Right ventricle myocardium superior (tissue), 1 donor: ENCODE measurements at regions not wholly inside any gene's neighbourhood (a gene's known extent, or its start where the extent isn't known, plus 50 kb on each side); places are given as distances from the start of the nearest gene placed in this dataset.
"Not testable (repeated sequence)": the region's sequence is repeated elsewhere in the genome, so short reads cannot be mapped to it uniquely, and the experiment has no call there.

Experiments
- ATAC-seq: fragments of 200-7000 bp; cut with Tn5 transposase; one replicate; pipeline ENCODE4 v1.9.1; 2020; ENCODE audit warnings: mild to moderate bottlenecking; ENCODE audit not compliant: poor library complexity
- DNase-seq: peaks from one replicate; pipeline ENCODE4 v3.0.0-alpha.2; 2020
- intact Hi-C: fragments of 100-400 bp; cut with DNase I; formaldehyde crosslinking; loops from one replicate; pipeline ENCODE4 v1.11.2; 2022
- donor health status: DM: no; HTN: yes; CAD: no; lungs with severe emphysema.

DNA sequence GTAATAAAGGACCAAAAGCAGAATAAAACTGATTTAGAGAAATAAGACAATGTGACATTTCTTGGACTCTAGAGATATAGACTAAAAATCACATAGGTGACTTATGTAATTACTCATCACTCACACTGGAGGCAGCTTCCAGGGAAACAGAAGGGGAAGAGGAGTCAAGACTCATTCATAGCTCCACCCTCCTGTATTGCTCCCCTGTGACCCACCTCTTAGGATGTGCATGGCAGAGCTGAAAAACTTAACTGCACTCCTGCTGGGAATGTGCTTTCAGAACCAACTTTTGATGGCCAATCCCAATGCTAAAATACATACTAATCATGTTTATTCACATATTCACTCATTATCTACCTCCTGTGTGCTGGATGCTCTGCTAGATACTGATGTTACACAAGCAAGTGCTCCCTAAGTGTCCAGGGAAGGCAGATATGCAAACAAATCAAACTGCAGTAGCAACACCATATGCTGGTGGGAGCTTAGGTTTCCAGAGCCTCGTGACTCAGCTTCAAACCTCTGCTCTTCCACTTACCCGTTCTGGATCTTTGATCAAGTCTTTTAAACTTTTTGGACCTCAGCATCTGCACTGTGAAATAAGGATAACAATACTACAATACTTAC is 316.1 kb downstream of the GALC start:
- intact Hi-C loops, result no loop called here
- ATAC-seq (no peak), DNase-seq (no peak)

DNA sequence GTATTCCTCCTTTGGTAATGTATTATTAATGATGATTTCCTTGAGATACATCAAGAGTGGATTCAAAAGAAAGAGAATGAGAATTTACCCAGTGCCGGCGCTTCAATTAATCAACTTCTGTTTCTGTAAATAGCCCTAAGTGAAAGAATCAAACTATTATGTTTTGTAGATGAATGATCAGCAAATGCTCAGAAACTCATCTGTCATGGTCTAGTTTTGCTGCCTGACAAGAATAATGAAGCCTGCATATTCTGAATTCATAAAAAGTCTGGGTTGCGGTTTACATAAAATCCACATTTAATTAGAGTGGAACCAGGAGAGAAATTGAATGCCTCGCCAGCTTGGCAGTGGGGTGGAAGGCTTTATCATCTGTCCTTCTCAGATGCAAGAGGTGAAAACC is 325.3 kb downstream of the GALC start:
- ATAC-seq, result no peak
- intact Hi-C loops, result no loop called here
- DNase-seq, result no peak

DNA sequence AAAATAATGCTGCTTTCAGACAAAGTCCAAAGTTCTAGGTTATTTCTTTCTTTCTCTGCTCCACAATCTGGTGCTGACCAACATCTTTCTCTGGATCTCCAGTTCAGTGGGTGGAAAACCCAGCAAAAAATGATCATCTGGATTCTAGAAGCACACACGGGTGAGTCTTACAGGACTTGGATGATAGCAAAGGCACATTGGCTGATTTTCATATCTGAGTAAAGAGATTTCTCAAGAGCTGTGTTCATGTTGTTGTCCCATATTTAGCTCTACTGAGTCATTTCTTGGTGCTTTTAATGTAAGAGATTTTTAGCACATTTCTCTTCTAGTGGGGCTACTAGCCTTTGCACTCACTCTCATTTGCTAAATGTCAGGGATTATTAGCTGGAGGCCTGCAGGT is 336.7 kb downstream of the GALC start:
- intact Hi-C loops, result no loop called here
- ATAC-seq, result no peak
- no peak for DNase-seq

DNA sequence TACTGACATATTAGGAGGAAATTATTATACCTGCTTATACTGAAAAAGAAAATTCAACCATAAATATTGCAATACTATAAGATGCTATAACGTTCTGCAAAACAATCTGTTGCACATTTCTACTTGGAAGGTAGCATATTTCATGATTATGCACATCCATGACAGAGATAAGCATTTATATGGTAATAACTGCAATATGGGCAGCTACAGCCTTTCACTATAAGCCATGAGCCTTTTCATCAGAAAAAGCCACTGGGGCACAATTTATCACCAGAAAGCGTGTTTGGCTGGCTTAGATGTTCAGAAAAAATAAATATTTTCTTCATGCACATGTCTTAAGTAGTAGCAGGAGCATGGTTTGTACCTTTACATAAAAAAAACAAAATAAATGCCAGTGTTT is 340.7 kb downstream of the GALC start:
- intact Hi-C loops, result no loop called here
- ATAC-seq (no peak), DNase-seq (no peak)

DNA sequence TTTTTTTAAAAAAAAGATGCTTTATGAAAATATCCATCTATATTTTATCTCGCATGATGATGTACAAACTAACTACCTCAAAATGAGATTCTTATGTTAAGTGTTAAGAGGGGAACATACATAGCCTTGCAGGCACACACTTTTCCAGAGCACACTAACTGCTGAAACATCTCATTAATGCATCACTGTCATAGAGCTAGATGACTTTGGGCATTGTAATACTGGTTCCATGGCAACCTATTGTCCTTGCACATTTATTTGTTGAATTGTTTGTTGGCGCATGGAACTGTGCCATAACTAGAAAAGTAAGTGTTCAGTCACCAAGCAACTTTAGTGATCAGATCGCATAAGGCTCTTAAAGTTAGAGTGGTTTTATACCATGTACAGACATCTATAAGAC is 348.3 kb downstream of the GALC start:
- no peak for DNase-seq
- intact Hi-C loops, result no loop called here
- no peak for ATAC-seq

DNA sequence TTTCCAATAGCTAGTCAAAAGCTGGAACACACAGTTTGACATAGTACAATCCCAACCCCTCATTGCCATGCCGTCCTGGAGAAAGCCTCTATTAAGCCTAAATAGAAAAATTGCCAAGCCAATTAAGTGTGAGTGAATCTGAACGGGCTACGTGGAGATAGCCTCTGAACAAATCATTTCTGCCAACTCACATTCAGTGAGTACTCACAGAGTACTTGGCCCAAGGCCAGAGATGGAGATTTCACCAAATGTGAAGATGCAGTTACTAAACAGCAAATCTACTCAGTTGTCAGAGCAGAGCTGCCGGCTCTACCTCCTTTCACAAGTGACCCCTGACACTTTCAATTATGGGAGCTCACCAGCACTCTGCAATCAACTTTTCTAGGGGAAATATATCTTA is 350.0 kb downstream of the GALC start:
- ATAC-seq, result no peak
- intact Hi-C loops, result no loop called here
- DNase-seq, result no peak

DNA sequence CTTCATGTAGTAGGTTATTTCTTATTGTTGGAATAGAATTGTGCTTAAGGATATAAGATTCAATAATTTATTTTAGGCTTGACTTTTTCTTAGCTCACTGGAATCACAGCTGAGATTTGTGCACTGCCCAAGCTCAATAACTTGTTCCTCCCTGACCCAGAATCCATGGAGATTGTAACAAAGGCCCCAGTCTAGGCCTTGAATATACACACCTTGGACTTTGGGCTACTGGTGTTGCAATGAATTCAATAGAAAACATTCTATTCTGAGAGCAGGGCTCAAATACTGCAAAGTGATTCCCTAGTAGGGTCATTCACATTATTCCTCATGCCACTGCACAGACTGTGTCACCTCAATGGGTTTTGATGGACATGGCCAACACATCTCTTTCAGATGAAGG is 352.4 kb downstream of the GALC start:
- DNase-seq (no peak), ATAC-seq (no peak)
- intact Hi-C loops, result no loop called here

DNA sequence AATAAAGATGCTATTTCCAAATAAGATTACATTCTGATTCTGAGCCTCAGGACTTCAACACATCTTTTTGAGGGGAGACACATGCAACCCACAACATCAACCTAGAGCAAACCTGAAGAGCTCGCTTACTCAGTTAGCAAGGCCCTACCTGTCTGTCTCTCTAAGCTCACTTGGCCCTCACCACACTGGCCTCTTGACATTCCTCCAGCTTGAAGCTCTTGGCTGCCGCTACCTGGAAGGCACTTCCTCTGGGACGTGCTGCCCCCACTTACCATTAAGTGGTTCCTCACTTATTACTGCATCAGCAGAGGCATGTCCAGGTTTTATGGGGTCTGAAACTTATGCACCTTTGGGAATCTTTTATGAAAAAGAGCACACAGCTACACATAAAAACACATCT is 354.8 kb downstream of the GALC start:
- DNase-seq, result no peak
- intact Hi-C loops, result no loop called here
- no peak for ATAC-seq

DNA sequence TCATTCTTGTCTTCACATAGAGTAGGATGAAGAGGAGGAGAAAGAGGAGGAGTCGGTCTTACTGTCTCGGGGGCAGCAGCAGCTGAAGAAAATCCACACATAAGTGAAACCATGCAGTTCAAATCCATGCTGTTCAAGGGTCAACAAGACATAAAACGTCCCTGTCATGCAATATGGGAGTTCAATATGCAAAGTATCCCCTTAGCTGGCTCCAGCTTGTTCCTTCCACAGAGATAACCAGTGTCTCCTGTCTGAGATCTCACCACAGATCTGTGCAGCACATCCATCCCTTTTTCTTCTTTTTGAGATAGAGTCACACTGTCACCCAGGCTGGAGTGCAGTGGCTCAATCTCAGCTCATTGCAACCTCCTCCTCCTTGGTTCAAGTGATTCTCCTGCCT is 357.5 kb downstream of the GALC start:
- ATAC-seq (no peak), DNase-seq (no peak)
- intact Hi-C loops, result no loop called here

DNA sequence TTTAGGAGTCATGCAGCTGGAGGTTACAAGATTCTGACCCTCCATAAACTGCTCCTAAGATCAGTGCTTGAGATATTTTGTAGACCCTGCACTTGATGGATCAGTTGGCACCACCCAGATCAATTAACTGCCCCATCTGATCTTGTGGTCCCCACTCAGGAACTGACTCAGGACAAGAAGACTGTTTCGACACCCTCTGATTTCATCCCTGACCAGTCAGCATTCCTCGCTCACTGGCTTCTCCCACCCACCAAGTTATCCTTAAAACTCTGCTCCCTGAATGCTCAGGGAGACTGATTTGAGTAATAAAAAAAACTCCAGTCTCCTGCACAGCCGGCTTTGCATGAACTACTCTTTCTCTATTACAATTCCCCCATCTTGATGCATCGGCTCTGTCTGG is 360.2 kb downstream of the GALC start:
- intact Hi-C loops, result no loop called here
- no peak for DNase-seq
- ATAC-seq, result no peak

DNA sequence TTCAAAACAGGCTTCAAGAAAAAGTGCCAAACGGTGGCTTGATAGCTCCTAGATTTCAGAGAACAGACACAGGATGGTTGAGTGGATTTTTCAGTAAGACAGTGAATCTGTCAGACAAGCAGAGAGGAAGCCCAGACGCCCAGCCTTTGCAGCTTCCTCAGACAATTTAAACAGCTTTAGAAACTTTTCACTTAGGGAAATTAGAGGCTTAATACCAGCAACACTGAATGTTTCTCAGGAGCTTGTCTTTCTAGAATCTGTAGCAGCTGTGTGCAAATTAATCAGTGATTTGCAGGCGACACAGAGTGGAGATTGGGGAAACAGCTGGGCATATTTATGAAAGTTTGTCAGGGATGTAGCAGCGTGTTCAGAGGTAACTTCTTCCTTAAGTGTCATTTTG is 362.1 kb downstream of the GALC start:
- ATAC-seq (no peak), DNase-seq (no peak)
- intact Hi-C loops, result no loop called here

DNA sequence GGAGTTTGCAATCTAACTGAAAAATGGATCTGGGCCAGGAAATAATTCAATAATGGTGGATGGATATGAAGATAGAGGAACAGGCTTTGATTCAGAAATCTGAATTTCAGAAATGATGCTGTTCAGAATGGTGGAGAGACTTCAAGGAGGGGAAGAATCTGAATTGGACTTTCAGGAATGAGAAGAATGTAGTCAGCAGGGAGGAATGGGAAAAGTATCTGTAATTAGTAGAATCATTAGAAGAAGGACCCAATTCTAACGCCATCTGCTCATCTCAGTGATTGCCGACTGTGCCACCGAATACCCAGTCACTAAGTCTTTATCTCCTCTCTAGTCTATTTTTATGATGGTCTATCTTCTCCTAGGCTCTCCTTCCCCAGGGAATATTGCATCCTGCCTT is 363.2 kb downstream of the GALC start:
- ATAC-seq, result no peak
- intact Hi-C loops, result no loop called here
- DNase-seq, result no peak

DNA sequence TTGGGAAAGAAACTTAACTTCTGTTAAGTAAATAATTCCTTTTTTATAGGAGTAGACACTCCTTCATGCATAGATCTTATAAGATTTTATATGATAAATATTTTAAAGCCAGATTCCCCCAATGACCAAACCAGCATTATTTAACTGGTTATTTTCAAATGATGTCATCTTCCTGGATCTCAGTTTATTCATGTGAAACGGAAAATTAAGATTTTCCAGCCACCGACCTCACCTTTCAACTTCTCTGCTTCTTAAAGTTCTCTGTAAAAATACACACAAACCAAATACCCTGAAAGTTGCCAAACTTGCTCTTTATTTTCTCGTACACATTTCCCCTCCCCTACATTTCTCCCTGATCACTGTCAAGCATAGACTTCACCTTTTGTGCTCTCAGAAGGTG is 364.2 kb downstream of the GALC start:
- ATAC-seq (no peak), DNase-seq (no peak)
- intact Hi-C loops, result no loop called here

DNA sequence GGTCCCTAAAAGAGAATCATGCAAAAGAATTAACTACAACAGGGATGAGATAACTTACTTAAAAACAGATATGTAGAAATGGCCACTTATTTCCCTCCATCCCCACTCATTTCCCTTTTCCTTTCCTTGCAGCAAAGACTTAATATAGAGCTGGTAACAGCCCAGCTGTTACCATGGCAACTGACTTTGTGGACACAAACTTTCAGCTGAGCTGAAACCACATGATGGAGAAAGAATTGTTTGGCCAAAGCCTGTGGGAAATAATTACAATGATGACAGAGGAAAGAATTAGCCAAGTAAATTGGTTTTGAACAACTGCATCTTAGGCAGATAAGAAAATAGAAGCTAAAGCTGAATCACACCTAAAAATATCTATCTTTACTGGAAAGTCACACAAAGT is 364.9 kb downstream of the GALC start:
- ATAC-seq (peak; percentile 72), DNase-seq (no peak)
- intact Hi-C loops, result no loop called here

DNA sequence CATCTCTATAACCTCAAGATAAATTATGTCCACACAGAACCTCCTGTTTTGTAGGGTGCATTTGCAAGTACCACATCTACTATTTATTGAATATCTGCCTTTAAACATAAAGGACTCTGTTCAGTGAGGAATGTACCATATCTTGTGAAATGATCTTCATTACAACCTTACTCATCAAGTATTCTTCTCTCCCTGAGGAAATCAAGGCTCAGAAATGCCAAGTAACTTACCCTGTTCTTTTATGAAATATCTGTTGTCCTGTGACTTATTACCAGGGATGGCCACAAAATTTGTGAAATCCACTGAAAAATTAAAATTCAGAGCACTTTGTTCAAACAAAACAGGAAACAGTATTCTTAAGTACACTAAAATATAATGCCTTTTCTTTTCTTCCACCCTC is 366.7 kb downstream of the GALC start:
- no peak for DNase-seq
- ATAC-seq, result no peak
- intact Hi-C loops, result no loop called here

DNA sequence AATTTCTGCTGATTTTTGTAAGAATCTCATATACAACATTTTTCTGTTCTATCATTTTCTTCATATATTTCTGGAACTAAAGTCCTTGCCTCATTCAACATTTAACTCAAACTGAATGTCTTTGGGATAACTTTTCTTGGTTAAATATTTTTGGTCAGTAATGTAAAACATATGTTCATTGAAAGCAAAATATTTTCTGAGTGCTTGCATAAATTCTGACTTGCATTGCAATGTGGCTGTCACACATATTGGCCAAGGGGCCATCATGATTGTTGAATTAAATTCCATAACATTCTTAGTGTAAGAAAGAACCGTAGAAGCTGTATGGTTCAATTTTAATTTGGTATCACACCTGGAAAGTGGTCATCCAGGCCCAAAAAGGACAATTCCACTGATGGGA is 369.4 kb downstream of the GALC start:
- DNase-seq (no peak), ATAC-seq (no peak)
- intact Hi-C loops, result no loop called here

DNA sequence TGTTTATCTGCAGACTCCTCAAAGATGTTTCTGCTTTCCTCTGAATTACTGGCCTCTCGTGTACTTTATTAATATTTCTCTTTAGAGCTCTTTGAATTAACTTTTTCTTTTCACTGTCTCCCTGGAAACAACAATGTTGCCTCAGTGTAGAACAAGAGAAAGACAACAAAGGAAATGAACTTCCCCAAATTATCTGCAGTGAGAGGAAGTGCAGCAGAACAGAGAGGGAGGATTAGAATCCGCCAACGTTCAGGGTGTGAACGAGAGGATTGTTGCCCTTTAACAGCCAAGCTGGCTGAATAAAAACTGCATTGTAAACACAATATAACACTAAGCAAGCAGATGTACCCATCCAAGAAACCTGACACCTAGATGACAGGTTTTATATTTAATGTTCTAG is 375.9 kb downstream of the GALC start:
- ATAC-seq (peak; percentile 45), DNase-seq (no peak)
- intact Hi-C loops, result no loop called here

DNA sequence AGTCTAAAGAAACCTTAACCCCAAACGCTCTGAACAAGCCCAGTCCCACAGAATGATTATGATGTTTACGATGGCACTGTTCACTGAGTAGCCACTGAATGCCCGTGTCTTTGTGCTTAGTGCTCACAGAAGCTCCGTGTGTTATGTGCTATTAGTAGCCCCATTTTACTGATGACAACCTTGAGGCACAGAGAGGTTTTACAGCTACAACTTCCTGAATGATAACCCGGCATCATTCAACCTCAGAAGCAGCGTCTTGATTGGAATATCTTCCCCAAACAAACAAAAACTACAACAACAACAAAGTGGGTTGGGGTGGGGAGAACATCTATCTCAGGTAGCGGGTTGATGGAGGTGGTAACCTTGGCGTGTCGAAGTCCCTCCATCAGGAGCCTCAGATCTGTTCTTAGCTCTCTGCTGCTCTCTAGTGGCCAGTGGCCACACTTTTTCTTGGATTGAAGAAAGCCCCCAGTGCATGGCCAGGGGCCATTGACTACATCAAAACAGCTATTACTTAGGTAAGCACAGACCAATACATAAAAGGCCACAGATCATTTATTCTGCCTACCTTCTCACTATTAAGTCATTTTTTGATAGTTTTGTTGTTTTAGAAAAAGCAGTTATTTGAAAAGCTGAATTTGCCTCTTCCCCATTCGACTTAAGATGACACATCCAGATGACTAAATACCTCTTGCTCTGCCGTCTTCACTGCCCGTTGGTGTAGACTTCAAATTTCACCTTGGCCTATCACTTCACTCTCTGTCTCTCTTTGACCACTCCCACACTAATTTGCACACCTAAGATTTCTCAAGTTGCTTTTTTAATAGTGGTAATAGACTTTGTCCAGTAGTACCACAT is 376.9 kb downstream of the GALC start:
- intact Hi-C loops, result no loop called here
- peak; percentile 63 for ATAC-seq
- DNase-seq, result no peak

DNA sequence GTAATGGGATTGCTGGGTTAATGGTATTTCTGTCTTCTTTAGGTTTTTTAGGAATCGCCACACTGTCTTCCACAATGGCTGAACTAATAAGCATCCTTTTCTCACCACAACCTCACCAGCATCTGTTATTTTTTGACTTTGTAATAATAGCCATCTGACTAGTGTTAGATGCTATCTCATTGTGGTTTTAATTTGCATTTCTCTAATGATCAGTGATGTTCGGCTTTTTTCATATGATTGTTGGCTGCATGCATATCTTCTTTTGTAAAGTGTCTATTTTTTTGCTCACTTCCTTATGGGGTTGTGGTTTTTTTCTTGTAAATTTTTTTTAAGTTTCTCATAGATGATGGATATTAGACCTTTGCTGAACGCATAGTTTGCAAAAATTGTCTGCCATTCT is 377.9 kb downstream of the GALC start:
- ATAC-seq (no peak), DNase-seq (no peak)
- intact Hi-C loops, result no loop called here

DNA sequence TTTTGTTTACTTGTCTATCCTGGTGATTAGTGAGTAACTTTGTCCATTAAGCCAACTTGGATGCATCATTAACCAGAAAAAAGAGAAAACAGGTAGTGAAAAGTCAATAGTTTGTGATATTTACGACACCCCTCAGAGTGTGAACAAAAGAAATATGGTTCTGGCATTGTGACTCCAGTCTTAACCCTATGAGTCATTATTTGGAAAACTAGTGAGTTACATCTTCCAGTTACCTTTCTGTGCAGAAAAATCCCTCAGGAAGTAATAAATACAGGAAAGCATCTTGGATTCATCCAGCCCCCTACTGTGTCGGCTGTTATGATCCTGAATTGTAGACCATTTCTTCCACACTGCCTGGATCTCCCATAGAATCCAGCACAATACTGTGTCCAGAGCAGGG is 379.1 kb downstream of the GALC start:
- no peak for DNase-seq
- intact Hi-C loops, result no loop called here
- ATAC-seq, result no peak

DNA sequence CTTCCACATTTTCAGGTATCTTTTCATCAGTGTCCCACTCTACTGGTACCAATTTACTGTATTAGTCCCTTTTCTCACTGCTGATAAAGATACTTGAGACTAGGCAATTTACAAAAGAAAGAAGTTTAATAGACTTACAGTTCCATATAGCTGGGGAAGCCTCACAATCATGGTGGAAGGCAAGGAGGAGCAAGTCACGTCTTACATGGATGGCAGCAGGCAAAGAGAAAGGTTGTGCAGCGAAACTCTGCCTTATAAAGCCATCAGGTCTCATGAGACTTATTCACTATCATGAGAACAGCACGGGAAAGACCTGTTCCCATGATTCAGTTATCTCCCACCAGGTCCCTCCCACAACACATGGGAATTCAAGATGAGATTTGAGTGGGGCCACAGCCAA is 385.9 kb downstream of the GALC start:
- intact Hi-C loops, ATAC-seq: not testable (repeated sequence)

More for the DNA sequence above, 385.9 kb downstream of the GALC start:
- DNase-seq, result not testable (repeated sequence)
